Naive thymus-derived CD4-positive, alpha-beta T cell (primary cell): ENCODE measurements at regions not wholly inside any gene's neighbourhood (a gene's known extent, or its start where the extent isn't known, plus 50 kb on each side); places are given as distances from the start of the nearest gene placed in this dataset.

ENCODE experiments used
- ATAC-seq: fragments of 150-1000 bp; cut with Tn5 transposase; 2 replicates; pipeline ENCODE4 v1.10.0; 2021; ENCODE audit warnings: mild to moderate bottlenecking, moderate library complexity
- CTCF ChIA-PET: fragments of 350-600 bp; sonication (Branson Sonifier 250); formaldehyde crosslinking; loops from one replicate; lab custom pipeline; 2021; ENCODE audit warnings: antibody characterized with exemption; lab: Charles Lee
- POLR2A ChIA-PET: fragments of 350-600 bp; sonication (Branson Sonifier 250); formaldehyde crosslinking; loops from one replicate; lab custom pipeline; 2021; ENCODE audit warnings: antibody characterized with exemption, inconsistent platforms; lab: Charles Lee
- DNase-seq, 9 donors: peaks; one replicate each; pipeline versions ENCODE4 v3.0.0 to v3.0.0-alpha.2; 2020 to 2022; ENCODE audit warnings: mixed read lengths in 1 of 9
- H3K27ac ChIP-seq: one replicate; pipeline ENCODE4 v1.7.0; 2013; ENCODE audit warnings: mild to moderate bottlenecking, low read depth, low read length, moderate library complexity
- H3K27me3 ChIP-seq, 2 donors: one replicate each; pipeline ENCODE4 v1.7.0; 2013; ENCODE audit warnings: low read length in 2 of 2, mild to moderate bottlenecking in 2 of 2, moderate library complexity in 2 of 2; ENCODE audit not compliant: control insufficient read depth in 2 of 2, insufficient read depth in 2 of 2
- H3K36me3 ChIP-seq, 3 experiments: 1 replicate in 2 of 3; 2 replicates in 1 of 3; pipeline ENCODE4 v1.7.0; 2013; ENCODE audit warnings: low read length in 3 of 3, mild to moderate bottlenecking in 3 of 3, moderate library complexity in 1 of 3; ENCODE audit not compliant: insufficient read depth in 3 of 3, control insufficient read depth in 2 of 3
- H3K4me1 ChIP-seq, 2 donors: one replicate each; pipeline ENCODE4 v1.7.0; 2013; ENCODE audit warnings: low read length in 2 of 2, mild to moderate bottlenecking in 2 of 2, moderate library complexity in 1 of 2; ENCODE audit not compliant: control insufficient read depth in 2 of 2, insufficient read depth in 2 of 2
- H3K4me3 ChIP-seq: 2 replicates; pipeline ENCODE4 v1.7.0; 2013; ENCODE audit warnings: mild to moderate bottlenecking, low read length
- H3K9me3 ChIP-seq, 3 experiments: 1 replicate in 2 of 3; 2 replicates in 1 of 3; pipeline ENCODE4 v1.7.0; 2013; ENCODE audit warnings: low read length in 3 of 3; ENCODE audit not compliant: control insufficient read depth in 2 of 3
- H3K27ac Mint-ChIP-seq, 9 donors: one replicate each; pipeline ENCODE4 v1.8.0; 2020 to 2022; ENCODE audit warnings: mixed read lengths in 9 of 9, mild to moderate bottlenecking in 8 of 9, moderate library complexity in 5 of 9, inconsistent platforms in 2 of 9
- H3K27me3 Mint-ChIP-seq, 5 donors: one replicate each; pipeline ENCODE4 v1.8.0; 2021 to 2022; ENCODE audit warnings: mixed read lengths in 5 of 5, mild to moderate bottlenecking in 1 of 5
- H3K36me3 Mint-ChIP-seq, 5 donors: one replicate each; pipeline ENCODE4 v1.8.0; 2020 to 2022; ENCODE audit warnings: mixed read lengths in 5 of 5, mild to moderate bottlenecking in 3 of 5, inconsistent platforms in 1 of 5
- H3K4me1 Mint-ChIP-seq, 7 donors: one replicate each; pipeline ENCODE4 v1.8.0; 2020 to 2022; ENCODE audit warnings: mixed read lengths in 7 of 7, mild to moderate bottlenecking in 3 of 7, inconsistent platforms in 1 of 7
- H3K4me3 Mint-ChIP-seq, 10 donors: one replicate each; pipeline ENCODE4 v1.8.0; 2020 to 2022; ENCODE audit warnings: mild to moderate bottlenecking in 10 of 10, mixed read lengths in 10 of 10, moderate library complexity in 6 of 10, inconsistent platforms in 2 of 10
- H3K9me3 Mint-ChIP-seq, 11 donors: one replicate each; pipeline ENCODE4 v1.8.0; 2020 to 2022; ENCODE audit warnings: mixed read lengths in 11 of 11, mild to moderate bottlenecking in 4 of 11, inconsistent platforms in 1 of 11, moderate library complexity in 1 of 11
- intact Hi-C, 2 donors: fragments of 100-400 bp; cut with micrococcal nuclease; formaldehyde crosslinking; loops; one replicate each; pipeline ENCODE4 v1.15.1; 2023

DNA sequence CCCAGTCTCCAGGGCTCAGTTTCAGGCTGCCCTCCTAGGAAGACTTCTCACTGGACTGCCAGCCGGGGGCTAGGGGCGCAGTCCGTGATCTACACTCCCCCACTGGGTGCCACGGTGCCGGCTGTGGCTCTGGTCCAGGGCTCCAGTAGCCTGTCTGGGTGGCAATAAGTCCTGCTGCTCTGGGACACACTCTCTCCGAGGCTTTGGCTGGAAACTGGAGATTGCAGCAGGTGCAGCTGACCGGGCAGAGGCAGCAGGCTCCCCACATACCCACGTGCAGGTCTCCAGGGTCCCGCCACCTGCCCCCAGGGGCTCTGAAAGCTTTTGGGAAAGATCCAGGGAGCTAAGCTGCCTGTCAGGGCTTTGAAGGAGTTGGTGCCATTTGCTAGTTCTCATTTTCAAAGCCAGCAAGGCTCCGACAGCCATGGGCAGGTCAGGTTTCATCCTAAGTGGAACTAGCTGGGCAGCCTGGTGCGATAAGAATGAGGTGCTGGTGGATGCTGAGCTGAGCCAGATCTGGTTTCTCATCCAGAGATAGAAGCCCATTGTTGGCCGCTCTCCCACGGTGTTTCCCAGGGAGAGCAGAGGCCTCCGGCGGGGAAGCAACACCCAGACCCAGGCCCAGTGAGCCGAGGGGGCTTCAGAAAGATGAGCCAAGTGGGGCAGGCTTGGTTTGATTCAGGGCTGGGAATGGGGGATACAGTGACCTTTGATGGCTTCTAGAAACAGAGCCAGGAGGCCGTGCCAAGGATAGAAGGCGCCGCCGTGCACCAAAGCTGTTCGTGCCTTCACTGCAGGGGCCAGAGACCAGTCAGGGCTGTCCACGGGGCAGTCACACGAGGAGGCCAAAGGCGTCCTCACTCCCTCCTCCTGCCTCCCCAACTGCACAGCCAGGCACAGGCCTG is 141.7 kb upstream of the GPC1 start:
- CTCF ChIA-PET: no interaction called here
- H3K4me1 Mint-ChIP-seq: no peaks in the 10 kb centered on the region
- H3K36me3 Mint-ChIP-seq: no peaks in the 10 kb centered on the region
- intact Hi-C loops: no loop called here
- H3K9me3 ChIP-seq: no peaks in the 10 kb centered on the region
- no peaks in the 10 kb centered on the region for H3K4me1 ChIP-seq
- no peak for DNase-seq
- peaks cover 0 to 2% (median 0%) of the 10 kb centered on the region in 11 donors for H3K9me3 Mint-ChIP-seq
- H3K36me3 ChIP-seq: no peaks in the 10 kb centered on the region
- H3K4me3 Mint-ChIP-seq: no peak overlapping the region
- POLR2A ChIA-PET: no interaction called here
- H3K4me3 ChIP-seq: no peak overlapping the region
- H3K27ac Mint-ChIP-seq: no peak overlapping the region
- H3K27me3 Mint-ChIP-seq: no peaks in the 10 kb centered on the region
- no peak overlapping the region for H3K27ac ChIP-seq
- H3K27me3 ChIP-seq: no peaks in the 10 kb centered on the region
- ATAC-seq: no peak

DNA sequence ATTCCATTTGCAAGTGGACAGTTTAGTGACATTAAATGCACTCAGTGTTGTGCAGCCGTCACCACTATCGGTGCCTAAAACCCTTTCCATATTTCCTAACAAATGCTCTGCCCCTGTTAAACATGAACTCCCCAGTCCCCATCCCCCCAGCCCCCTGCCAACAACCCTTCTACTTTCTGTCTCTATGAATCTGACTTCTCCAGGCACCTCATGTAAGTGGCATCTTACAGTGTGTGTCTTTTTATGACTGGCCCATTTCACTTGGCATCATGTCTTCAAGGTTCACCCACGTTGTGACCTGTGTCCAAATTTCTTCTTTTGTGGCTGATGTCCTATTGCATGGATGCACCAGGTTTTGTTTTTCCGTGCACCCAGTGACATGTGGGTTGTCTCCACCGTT is 140.9 kb upstream of the GPC1 start:
- H3K4me1 Mint-ChIP-seq: no peaks in the 10 kb centered on the region
- no peak for ATAC-seq
- Histone ChIP-seq H3K4me1 (no peaks in the 10 kb centered on the region), H3K36me3 (no peaks in the 10 kb centered on the region), H3K27ac (no peak overlapping the region), H3K4me3 (no peak overlapping the region), H3K27me3 (no peaks in the 10 kb centered on the region), H3K9me3 (no peaks in the 10 kb centered on the region)
- H3K27ac Mint-ChIP-seq: no peak overlapping the region
- H3K9me3 Mint-ChIP-seq: no peaks in the 10 kb centered on the region
- H3K4me3 Mint-ChIP-seq: no peak overlapping the region
- ChIA-PET POLR2A (no interaction called here), CTCF (no interaction called here)
- no peaks in the 10 kb centered on the region for H3K36me3 Mint-ChIP-seq
- H3K27me3 Mint-ChIP-seq: no peaks in the 10 kb centered on the region
- intact Hi-C loops: no loop called here
- DNase-seq: no peak

DNA sequence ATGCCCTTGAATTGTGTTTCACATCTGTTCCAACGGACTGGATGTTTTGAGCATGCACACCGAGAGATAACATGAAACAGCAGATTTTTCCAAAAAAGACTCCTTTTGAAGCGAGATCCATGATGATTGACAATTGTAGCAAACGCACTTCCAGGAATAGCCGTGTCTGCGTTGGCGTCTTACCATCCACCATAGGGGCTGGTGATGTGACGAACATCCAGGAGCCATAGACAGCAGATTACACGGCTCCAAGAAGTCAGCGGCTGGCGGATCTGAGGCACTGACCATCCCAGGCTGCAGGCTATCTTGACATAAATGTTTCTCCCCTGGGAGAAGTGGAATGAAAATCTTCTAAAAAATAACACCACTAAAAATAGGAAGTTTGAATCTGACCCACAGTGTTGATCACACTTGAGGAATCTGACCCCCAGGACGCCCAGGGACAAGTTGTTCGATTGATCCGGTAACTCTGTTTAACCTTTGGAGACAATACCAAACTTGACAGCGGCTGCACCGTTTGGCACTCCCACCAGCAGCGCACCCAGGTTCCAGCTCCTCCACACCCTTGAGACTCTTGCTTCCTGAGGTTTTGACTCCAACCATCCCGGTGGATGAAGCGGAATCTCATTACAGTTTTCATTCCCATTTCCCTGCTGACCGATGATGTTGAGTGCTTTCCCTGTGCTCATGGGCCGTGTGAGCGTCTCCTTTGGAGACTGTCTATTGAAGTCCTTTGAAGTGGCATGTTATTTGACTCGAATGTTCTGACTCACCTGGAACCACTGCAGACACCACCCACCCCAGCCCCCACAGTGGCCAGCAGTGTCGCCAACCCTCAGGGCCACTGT is 140.0 kb upstream of the GPC1 start:
- POLR2A ChIA-PET: no interaction called here
- ATAC-seq: no peak
- intact Hi-C loops: no loop called here

DNA sequence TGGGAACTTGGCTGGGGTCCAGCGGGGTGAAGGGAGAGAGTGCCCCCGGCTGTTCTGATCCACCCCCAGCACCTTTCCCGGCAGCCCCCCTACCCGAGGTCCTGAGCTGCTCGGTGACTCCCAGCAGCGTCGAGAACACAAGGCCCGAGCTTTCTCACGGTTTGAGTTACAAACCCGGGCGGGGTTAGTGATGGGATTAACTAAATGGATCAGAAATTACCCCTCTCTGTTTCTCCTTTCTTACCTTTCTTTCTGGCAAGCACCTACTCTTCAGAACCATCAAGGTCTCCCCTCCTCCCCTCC is 139.4 kb upstream of the GPC1 start:
- H3K4me1 Mint-ChIP-seq: no peaks in the 10 kb centered on the region
- Histone ChIP-seq H3K27me3 (no peaks in the 10 kb centered on the region), H3K36me3 (no peaks in the 10 kb centered on the region), H3K4me1 (no peaks in the 10 kb centered on the region), H3K4me3 (no peak overlapping the region), H3K9me3 (no peaks in the 10 kb centered on the region), H3K27ac (no peak overlapping the region)
- no peak overlapping the region for H3K27ac Mint-ChIP-seq
- H3K4me3 Mint-ChIP-seq: no peak overlapping the region
- POLR2A ChIA-PET: no interaction called here
- no peaks in the 10 kb centered on the region for H3K9me3 Mint-ChIP-seq
- peaks cover 0 to 4% (median 0%) of the 10 kb centered on the region in 5 donors for H3K27me3 Mint-ChIP-seq
- DNase-seq (no peak), ATAC-seq (no peak)
- intact Hi-C loops: no loop called here
- no peaks in the 10 kb centered on the region for H3K36me3 Mint-ChIP-seq
- CTCF ChIA-PET: no interaction called here

More for the DNA sequence above, 140.0 kb upstream of the GPC1 start:
- Histone ChIP-seq H3K9me3 (no peaks in the 10 kb centered on the region), H3K4me3 (no peak overlapping the region), H3K27me3 (no peaks in the 10 kb centered on the region), H3K36me3 (no peaks in the 10 kb centered on the region), H3K4me1 (no peaks in the 10 kb centered on the region), H3K27ac (no peak overlapping the region)
- no peaks in the 10 kb centered on the region for H3K27me3 Mint-ChIP-seq
- no peaks in the 10 kb centered on the region for H3K4me1 Mint-ChIP-seq
- no peak overlapping the region for H3K27ac Mint-ChIP-seq
- H3K36me3 Mint-ChIP-seq: no peaks in the 10 kb centered on the region
- H3K9me3 Mint-ChIP-seq: no peaks in the 10 kb centered on the region
- no peak overlapping the region for H3K4me3 Mint-ChIP-seq
- no peak for DNase-seq
- CTCF ChIA-PET: no interaction called here

DNA sequence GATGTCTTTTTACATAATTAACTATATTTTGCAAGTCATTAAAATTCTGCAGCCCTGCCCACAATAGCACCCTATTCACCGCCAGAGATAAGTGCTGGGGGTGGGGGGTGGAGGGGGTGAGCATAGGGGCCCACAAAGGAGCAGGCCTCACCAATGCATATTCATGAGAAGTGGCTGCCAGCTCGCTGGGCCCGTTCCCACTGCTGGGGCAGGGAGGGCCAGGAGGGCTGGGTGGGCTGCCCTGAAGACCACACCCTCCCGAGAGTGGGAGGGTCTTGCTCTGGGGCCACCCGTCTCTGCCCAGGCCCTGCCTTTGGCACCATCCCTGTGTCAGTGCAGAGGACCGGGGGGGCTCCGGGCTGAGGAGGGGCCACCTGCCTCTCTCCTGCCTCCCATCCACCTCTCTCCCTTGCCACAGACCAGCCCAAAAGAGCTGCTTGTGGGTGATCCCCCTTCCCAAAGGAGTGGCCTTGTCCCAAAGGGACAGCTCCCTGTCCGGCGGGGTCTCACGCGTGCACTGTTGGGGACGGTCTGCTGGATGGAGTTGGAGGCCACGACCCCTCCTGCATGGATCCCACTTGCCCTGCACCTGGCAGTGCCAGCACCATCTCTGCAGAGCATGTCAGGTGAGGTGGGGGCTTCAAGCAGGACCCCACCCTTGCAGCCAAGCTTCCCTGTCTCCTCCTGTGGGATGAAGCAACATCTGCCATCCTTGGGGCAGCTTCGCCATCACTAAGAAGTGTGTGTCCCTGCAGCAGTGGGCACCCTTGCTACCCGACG is 138.8 kb upstream of the GPC1 start:
- Mint-ChIP-seq H3K4me3 (no peak overlapping the region), H3K36me3 (no peaks in the 10 kb centered on the region), H3K27ac (no peak overlapping the region), H3K4me1 (no peaks in the 10 kb centered on the region), H3K27me3 (peaks cover 0 to 8% (median 0%) of the 10 kb centered on the region in 5 donors), H3K9me3 (peaks cover 0 to 1% (median 0%) of the 10 kb centered on the region in 11 donors)
- no peak for DNase-seq
- ChIA-PET CTCF (no interaction called here), POLR2A (no interaction called here)
- ATAC-seq: no peak
- Histone ChIP-seq H3K9me3 (no peaks in the 10 kb centered on the region), H3K36me3 (no peaks in the 10 kb centered on the region), H3K27me3 (no peaks in the 10 kb centered on the region), H3K4me3 (no peak overlapping the region), H3K4me1 (no peaks in the 10 kb centered on the region), H3K27ac (no peak overlapping the region)
- intact Hi-C loops: no loop called here

DNA sequence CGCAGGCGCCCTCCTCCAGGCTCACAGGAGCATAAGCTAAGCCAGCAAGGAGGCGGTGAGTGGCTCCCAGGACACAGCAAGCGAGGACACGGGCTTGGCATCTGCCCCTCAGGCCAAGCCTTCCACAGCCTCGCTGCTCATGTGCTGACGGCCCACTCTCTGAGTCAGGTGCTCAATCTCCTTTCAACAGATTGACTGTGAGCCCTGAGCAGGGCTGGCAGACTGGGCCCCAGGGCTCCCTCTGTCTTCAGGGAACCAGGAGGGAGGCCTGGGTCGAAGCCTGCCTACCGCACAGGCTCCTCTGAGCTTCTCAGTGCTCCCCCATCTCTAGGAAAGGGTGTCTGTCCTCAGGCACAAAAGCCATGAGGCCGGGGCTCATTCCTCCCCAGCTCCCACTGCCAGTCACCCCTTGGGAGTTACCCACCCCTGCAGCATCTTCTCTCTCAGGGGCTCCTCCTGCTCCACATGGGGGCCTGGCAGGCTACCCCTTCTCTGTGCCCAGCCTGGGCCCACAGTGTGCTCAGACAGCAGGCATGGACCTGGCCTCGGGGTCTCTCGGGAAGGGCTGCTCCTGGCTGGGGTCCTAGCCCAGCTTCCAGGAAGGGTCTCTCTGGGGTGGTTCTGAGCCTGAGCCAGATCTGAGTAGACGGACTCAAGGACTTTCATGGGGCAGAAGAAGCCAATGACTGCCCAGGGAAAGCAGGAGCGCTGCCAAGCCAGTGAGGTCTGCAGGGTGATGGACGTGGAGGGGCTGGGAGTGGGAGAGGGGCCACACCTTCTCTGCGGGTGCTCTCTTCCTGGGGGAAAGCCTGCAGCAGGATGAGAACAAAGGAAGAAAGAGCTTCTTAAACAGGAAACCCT is 138.0 kb upstream of the GPC1 start:
- ChIA-PET CTCF (no interaction called here), POLR2A (no interaction called here)
- no peak overlapping the region for H3K4me3 Mint-ChIP-seq
- ATAC-seq: no peak
- H3K9me3 ChIP-seq: no peaks in the 10 kb centered on the region
- H3K4me1 ChIP-seq: no peaks in the 10 kb centered on the region
- H3K4me3 ChIP-seq: no peak overlapping the region
- H3K36me3 ChIP-seq: no peaks in the 10 kb centered on the region
- no peaks in the 10 kb centered on the region for H3K27me3 ChIP-seq
- DNase-seq: no peak
- H3K27ac Mint-ChIP-seq: no peak overlapping the region
- H3K27ac ChIP-seq: no peak overlapping the region
- H3K27me3 Mint-ChIP-seq: peaks cover 0 to 8% (median 0%) of the 10 kb centered on the region in 5 donors
- no peaks in the 10 kb centered on the region for H3K4me1 Mint-ChIP-seq
- peaks cover 0 to 1% (median 0%) of the 10 kb centered on the region in 11 donors for H3K9me3 Mint-ChIP-seq
- intact Hi-C loops: no loop called here
- no peaks in the 10 kb centered on the region for H3K36me3 Mint-ChIP-seq
